Inferior parietal cortex (tissue), 1 donor: ENCODE measurements at regions not wholly inside any gene's neighbourhood (a gene's known extent, or its start where the extent isn't known, plus 50 kb on each side); places are given as distances from the start of the nearest gene placed in this dataset.
"Not testable (repeated sequence)": the region's sequence is repeated elsewhere in the genome, so short reads cannot be mapped to it uniquely, and the experiment has no call there.

Source experiments
- DNase-seq: peaks from one replicate; pipeline ENCODE4 v3.0.0-alpha.2; 2016; ENCODE audit errors: extremely low spot score

DNA sequence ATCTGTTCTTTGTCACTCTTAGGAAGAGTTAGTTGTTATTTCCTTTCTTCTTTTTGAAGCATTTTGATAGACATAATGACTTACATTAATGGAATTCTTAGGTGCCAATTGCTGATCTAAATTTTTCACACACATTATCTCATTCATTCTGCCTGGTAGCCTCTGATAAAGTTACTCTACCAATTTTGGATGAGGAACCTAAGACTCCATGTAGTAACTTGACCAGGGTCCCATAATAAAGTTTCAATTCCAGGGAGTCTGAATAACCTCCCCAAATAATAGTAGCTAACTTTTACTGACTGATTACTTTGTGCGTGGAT is 73.2 kb upstream of the CITED2 start:
- no peak for DNase-seq

DNA sequence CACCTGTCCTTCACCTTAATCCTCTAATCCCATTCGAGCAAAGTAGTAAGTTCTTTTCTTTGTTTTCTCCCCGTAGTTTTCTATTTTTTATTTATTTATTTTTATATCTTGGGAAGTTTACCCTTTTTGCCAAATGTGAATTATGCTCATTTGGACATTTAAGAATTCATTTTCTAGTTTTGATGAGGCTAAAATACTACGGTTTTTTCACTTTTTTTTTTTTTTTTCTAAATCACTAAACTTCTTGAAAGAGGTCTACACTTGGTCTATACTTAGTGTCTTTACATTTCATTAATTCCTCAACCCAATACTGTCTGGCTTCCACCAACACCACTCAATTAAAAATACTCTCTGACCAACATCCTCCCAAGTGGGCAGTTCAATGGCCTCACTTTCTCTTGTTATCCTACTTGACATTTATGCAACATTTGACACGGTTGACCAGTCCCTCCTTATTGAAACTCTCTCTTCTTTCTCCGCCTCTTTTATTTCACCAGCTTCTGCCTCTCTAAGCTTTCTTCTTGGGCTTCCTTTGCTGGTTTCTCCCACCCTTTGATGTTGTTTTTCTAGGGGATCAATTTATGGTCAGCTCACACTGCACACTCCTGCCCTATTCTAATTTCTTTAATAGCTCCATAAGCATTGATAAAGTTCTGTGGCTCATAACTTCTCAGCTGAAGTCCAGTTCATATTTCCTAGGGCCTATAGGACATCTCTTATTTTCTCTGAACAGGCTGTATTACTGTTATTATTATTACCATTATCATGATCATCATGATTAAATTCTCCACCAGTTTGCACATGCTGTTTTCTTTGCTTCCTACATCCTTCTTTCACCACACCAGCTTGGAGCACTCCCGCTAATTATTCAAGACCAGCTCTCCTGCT is 72.6 kb upstream of the CITED2 start:
- no peak for DNase-seq

DNA sequence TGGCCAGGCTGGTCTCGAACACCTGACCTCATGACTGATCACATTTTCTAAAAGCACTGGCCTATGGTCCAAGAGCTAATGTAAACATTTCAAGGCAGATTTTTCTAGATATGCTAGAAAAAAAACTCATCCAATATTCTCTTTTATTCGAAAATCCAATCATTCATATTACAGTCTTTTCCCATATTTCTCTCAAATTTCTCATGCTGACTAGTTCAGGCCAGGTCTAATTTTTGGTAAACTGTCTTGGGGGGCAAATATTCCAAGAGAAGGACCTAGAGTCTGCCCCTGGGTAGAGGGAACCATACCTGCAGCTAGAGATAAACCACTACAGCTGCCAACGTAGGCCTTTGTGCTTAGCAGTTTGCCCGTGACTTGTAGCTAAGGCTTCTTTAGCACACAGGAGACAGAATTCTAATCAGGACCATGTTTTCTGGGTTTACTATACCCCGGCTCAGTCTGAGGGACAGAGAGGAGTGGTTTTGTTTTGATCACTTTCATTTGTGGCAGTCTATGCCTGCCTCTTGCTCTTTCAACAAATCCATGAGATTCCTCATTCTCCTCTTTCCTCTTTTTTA is 71.8 kb upstream of the CITED2 start:
- DNase-seq, result no peak

DNA sequence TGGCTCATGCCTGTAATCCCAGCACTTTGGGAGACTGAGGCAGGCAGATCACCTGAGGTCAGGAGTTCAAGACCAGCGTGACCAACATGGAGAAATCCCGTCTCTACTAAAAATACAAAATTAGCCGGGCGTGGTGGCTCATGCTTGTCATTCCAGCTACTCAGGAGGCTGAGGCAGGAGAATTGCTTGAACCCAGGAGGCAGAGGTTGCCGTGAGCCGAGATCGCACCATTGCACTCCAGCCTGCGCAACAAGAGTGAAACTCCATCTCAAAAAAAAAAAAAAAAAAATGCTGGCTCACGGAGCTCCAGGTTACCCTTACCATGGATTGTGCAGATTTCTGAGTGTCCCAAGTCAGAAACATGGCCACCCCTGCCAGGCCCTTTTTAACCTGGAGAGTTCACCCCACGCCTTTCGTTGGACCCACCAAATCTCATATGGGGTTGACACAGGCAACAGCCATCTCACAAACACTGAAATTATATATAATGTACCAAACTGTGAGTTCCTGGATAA is 69.9 kb upstream of the CITED2 start:
- not testable (repeated sequence) for DNase-seq

DNA sequence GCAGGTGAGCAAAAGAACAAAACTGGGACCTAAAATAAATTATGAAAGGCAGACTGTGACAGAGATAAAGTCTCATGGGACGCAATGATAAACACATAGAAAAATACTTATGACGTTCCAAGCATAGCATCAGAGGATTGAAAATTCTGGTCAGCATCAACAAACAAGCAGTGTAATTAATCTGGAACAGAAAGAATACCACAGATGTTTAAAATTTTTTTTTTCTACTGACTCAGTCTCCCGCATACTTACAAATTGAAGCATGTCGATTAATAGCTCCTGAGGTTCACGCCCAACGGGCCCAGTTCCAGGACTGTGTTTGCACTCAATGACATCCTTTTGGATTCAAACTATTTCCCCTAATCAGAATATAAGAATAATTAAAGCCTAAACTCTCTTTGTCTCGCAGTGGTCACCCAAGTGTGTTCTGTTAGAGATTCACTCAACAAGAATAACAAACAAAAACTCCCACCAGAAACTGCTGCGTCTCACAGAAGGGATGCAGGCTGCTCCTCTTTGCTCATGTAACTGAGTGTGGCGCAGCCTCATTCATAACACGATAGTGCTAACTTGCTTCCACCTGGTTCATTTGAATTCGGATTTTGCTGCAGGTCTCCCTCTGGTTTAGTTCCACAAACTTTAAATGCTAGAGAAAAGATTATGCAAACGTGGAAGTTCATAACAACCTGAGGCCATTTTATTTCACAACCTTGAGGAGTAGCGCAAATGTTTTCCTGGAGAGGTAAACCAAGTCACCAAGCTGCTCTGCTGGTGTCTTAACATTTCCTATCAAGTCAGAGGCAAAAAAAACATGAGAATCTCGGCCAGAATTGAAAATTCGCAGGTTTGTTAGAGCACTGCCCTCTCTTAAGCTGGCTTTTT is 69.0 kb upstream of the CITED2 start:
- DNase-seq, result no peak

DNA sequence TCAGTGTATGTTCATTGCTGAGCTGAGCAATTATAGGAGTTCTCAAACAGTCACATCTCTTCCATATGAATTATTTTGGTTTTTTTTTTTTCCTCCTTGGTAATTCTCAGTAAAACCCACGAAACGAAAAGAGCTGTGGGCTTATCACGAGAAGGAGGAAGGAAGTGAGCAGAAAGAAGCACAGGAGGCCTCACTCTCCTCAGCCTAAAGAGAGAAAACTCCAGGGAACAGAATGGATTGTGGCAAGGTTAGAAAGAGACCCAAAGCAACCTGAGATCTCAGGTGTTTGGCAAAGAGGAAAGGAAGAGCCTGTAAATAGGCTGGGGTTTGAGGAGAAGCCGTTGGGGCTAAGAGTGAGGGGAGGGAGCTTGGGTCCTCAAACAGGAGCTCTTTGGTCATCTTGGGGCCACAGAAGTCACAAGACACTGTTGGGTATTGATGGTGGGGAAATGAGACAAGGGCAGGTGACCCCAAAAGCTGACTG is 67.8 kb upstream of the CITED2 start:
- no peak for DNase-seq

DNA sequence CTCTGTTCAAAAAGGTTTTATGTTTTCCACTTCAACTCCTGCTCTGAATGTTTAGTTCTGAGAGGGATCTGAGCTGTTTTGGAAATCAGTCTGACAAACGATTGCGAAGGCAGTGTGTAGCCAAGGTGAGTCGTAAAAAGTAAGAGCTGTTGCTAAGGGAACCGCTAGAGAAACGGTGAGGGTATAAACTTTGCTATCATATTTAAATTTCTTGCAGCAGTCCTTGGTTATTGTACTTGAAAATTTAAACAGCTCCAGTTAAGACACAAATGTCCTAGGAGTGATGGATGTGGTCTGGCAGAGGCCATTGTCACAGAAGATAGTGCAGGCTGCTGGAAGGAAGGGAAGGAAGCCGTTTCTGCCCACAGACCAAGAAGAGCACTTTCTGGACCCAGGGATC is 64.9 kb upstream of the CITED2 start:
- DNase-seq, result no peak

DNA sequence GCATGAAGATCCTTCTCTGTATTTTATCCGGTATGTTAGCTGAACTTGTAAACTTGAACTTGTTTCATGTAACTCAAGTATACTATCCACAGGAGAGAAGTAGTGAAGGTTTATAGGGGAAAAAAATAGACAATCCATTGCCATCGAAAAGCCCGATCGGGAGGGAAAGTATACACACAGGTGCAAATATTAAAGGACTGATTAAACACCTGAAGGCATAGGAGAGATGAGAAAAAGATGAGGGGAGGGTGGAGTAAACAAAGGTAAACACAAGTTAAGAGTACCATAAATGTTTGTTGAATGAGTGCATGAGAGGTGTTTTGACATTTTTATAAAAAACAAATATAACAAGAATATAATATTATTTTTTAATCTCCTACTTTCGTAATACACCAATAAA is 64.3 kb upstream of the CITED2 start:
- no peak for DNase-seq

DNA sequence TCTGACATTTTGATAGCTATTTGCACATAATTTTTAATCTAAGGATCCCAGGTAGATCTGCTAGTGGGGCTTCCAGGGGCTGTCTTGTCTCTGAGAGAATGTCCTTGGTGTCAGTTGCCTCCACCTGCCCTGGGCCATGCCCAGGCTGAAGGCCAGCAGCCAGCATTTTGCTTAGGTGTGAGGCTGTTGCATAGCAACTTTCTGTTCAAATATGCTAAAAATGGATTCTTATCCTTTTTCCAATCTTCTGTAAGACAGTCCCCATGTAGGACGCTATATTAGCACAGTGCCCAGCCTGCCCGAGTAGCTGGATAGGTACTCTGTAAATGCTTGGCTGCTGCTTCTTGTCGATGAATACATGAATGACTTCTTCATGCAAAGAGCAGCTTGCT is 62.5 kb upstream of the CITED2 start:
- no peak for DNase-seq

DNA sequence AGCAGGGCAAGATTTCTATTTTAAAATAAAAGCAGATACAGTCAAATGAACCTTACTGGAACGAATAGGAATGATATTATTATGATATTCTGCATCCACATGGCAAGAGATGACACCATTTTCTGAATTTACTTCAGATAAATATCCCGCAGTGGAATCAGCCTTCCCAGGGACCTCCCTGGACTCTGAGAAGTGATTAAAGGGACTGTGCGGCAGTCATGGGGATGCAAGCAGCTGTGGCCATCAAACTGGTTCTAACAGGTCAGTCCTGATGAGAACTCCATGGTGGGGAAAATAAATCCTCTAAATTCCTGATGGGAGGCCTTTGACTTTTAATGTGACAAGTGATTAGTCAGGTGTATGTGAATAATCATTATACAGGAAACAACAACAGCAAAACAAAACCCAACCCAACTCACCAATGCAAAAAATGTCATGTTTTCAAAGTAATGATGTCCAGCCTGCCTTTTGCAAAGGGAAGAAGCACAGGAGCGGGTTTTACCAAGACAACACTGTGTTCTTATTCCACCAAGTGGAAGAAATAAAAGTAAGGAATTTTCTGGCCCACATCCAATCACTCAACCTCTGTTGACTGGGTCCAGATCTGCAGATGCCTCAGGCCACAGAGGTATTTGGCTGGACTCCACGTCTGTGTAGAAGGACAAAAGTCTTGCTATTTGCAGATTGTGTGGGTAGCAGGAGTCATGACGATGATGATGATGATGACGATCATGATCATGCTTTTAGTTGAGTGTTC is 61.9 kb upstream of the CITED2 start:
- no peak for DNase-seq

DNA sequence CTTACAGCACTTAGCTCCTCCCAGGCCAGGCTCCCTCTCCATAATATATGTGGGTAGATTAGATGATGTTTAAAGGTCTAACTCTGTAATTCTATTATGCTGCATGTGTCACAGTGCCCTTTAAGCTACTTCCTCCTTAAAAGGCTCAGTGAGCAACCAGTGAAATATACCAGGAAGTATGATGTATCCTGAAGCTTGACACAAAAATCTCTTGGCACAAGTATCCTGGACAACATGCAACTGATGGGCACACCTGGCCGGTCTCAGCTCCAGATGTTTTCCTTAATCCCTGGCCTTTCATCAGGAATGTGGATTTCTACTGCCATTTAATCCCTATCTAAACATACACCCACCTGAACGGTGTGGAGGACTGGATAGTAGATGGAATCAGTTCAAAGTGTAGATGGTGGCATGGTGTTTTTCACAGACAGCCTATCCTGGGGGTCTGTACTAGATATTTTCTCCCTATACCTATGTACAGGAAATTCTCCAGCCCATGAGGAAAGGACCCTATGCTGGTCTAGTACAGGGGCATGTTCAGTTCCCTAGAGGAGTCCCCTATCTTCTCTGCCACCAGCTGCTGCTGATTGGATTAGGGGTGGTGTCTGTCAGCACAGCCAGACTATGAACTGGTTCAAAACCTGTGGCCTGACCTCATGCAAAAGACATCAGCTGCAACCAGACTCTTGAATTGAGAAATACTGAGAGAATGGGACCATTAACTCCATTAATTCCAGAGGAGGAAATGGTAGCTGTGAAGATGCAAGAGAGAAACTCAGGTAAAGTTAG is 59.4 kb upstream of the CITED2 start:
- DNase-seq, result no peak

DNA sequence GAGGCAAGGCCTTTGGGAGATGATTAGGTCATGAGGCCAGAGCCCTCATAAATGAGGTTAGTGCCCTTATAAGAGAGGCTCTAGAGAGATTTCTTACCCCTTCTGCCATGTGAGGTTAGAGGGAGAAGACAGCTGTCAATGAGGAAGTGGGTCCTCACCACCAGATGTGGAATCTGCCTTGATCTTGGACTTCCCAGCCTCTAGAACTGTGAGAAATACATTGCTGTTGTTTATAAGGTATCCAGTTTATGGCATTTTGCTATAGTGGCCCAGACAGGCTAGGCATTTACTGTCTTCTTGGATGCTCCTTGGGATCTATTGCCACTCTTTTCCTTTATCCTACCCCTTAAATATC is 57.1 kb upstream of the CITED2 start:
- DNase-seq, result no peak

DNA sequence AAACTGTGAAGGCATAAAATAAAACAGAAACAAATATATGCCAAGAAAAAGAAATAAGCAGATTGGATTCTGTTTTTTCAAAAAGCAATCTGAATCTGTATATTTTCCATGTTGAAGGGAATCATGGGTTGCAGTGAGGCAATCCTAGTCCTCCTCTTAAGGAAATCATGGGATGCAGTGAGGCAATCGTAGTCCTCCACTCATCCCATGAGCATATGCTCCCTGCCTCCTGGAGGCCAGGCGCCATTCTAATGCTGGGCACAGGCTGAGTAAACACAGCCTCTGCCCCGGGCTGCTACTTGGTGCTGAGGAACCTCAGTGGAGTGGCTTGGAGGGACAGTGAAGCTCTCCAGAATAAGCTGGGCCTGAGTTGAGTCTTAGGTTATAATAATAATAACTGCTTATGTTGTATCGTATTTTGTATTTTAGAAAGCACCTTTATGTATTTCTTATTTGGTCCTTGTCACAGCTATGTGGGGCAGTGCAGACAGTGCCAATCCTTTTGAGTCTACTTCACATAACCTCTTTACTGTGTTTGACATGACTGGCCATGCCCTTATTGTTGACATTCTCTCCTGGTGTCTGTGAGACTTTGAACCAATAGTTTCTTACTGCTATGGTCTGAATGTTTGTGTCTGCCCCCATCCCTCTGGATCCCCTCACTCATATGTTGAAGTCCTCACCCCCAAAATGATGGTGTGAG is 56.6 kb upstream of the CITED2 start:
- DNase-seq, result no peak

DNA sequence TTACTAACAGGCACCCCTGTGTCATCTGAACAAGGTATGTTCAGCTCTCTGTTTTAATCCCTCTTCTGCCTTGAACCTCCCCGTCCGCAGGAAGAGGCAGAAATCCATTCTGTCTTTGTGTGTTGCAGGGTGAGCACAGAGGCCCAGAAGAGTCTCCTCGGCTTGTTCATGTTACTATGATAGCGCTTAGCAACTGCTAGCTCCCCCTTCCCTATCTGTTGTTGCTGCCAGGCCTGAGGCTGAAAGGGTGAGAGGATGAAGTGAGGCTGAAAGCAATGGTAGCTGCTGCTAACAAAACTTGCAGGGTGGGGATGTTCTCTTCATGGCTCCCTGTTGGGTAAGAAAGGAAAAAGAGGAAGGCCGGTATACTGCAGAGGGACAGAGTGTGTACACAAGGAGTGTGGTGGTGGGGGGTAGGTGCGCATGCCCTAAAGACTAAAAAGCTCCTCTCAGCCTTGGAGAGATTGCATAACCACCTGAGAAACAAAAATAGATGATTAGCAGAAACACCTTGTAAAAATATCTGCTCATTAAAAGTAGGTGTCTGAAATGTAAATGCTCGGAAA is 55.2 kb upstream of the CITED2 start:
- DNase-seq, result no peak

DNA sequence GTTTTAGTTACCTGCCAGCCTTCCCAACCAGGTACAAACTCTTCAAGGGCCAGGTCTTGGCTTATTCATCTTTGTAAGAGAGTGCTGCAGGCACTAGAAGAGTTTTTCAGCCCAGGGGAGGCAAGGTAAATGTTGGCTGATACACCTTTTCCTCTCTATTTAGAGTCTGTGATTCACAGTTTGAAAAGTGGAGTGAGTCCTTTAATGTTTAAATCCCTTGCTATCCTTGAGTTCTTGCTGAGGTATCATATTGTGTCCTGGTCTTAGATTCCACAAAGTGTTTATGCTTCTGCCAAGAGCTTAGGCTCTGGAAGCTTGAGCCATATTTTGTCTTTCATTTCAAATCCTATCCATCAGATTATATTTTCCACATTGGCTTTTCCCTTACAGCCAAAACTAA is 52.8 kb upstream of the CITED2 start:
- DNase-seq, result no peak

DNA sequence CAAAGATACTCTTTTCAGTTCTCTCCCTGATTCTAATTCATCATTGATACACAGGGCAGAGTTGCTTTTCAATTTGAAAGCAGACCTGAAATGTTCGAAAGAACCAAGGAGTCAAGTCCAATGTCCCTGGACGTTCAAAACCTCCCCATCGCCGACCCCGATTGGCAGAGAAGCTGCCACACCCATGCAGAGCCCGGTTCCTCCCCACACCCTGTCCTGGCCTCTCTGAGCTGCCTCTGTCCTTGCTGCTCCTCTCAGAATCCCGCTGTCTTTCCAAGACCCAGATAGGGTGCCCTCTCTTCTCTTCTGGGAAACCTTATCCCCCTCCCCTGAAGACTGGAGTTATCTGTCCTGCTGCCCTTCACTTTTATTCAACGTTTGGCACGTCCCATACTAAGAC is 52.3 kb upstream of the CITED2 start:
- DNase-seq, result no peak

DNA sequence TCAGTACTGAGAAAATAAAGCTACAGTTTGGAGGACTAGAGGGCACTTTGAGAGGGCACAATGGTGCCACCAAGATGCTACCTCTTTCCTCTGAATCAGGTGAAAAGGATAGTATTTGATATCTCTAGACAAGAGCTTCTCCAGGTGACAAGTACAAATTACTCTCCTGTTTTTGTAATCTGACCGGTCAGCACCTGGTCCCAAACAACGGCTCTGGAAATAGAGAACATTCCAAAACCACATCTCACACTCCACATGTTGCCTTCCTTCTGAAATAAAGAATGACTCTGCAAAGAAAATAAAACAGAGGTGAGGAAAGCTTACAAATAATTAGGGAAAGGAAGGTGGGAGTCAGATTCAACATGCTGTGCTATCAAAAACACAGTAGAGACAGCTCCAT is 51.3 kb upstream of the CITED2 start:
- DNase-seq, result no peak

DNA sequence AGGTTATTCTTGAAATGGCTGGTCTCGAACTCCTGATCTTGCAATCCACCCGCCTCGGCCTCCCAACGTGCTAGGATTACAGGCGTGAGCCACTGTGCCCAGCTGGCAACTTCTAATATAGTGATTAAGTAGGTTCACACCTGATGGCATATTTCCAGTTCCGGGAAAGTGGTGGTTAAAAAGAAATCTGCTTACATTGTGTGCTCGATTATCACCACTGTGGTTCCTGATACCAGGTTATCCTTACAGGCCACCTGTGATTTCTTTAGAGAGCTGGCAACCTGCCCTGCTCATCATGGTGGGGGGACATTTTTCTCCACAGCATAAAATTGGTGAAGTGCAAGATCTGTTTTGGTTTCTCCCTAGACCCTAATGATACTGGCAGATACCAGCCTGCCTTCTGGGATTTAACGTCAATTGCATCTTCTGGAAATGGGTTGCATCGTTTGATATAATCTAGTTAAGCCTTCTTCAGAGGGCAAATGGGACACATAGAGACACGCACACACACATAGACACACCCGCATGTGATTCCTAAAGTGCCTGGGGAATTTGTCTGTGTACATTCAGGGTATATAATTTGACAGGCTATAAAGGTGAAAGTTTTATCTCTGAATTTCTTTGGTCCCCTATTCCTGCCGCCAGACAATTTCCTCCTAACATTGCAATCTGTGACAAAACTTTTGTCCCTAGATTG is 49.7 kb upstream of the CITED2 start:
- no peak for DNase-seq
